WTC11 (cell line): ENCODE measurements at regions not wholly inside any gene's neighbourhood (a gene's known extent, or its start where the extent isn't known, plus 50 kb on each side); places are given as distances from the start of the nearest gene placed in this dataset.

Experiments
- ATAC-seq: fragments of 200-7000 bp; cut with Tn5 transposase; 2 replicates; pipeline ENCODE4 v1.10.0; 2021; ENCODE audit warnings: mild to moderate bottlenecking, moderate library complexity
- CTCF ChIA-PET: fragments of 300-600 bp; sonication (Branson Sonifier 250); formaldehyde crosslinking; loops from one replicate; lab custom pipeline; 2021; ENCODE audit warnings: antibody characterized with exemption; lab: Charles Lee
- POLR2A ChIA-PET: fragments of 350-600 bp; sonication (Branson Sonifier 250); formaldehyde crosslinking; loops from one replicate; lab custom pipeline; 2021; ENCODE audit warnings: antibody characterized with exemption; lab: Charles Lee
- DNase-seq: peaks from one replicate; pipeline ENCODE4 v3.0.0; 2021; ENCODE audit warnings: low spot score
- H3K27ac Mint-ChIP-seq: 2 replicates; pipeline ENCODE4 v1.8.0; 2021; ENCODE audit warnings: mixed read lengths
- H3K27me3 Mint-ChIP-seq: 2 replicates; pipeline ENCODE4 v1.8.0; 2021; ENCODE audit warnings: low read depth, mild to moderate bottlenecking, moderate library complexity, mixed read lengths
- H3K36me3 Mint-ChIP-seq: 2 replicates; pipeline ENCODE4 v1.8.0; 2021; ENCODE audit warnings: mixed read lengths
- H3K4me1 Mint-ChIP-seq: 2 replicates; pipeline ENCODE4 v1.8.0; 2022; ENCODE audit warnings: mixed read lengths
- H3K4me3 Mint-ChIP-seq: 2 replicates; pipeline ENCODE4 v1.8.0; 2021; ENCODE audit warnings: mild to moderate bottlenecking, moderate library complexity, mixed read lengths
- H3K9me3 Mint-ChIP-seq: 2 replicates; pipeline ENCODE4 v1.8.0; 2021; ENCODE audit warnings: mixed read lengths
- ATF1 ChIP-seq: sonication (generic); formaldehyde crosslinking; IDR thresholded peaks from 2 replicates; pipeline ENCODE4 v1.8.1; 2023; ENCODE audit warnings: mild to moderate bottlenecking, moderate library complexity, missing genetic modification reagents
- ELF4 ChIP-seq: sonication (generic); formaldehyde crosslinking; IDR thresholded peaks from 2 replicates; pipeline ENCODE4 v1.8.1; 2022; ENCODE audit warnings: low read depth, mild to moderate bottlenecking, moderate library complexity, missing genetic modification reagents
- ETV6 ChIP-seq: sonication (generic); formaldehyde crosslinking; IDR thresholded peaks from 2 replicates; pipeline ENCODE4 v1.8.1; 2022; ENCODE audit warnings: mild to moderate bottlenecking, missing genetic modification reagents
- FOXJ3 ChIP-seq: sonication (generic); formaldehyde crosslinking; IDR thresholded peaks from 2 replicates; pipeline ENCODE4 v1.9.0; 2021; ENCODE audit warnings: missing genetic modification reagents, mild to moderate bottlenecking, borderline replicate concordance
- KAT7 ChIP-seq: sonication (generic); formaldehyde crosslinking; IDR thresholded peaks from 2 replicates; pipeline ENCODE4 v1.8.1; 2023; ENCODE audit warnings: missing genetic modification reagents, mild to moderate bottlenecking, borderline replicate concordance
- NR1H2 ChIP-seq: sonication (generic); formaldehyde crosslinking; IDR thresholded peaks from 2 replicates; pipeline ENCODE4 v1.9.0; 2021; ENCODE audit warnings: mild to moderate bottlenecking, moderate library complexity, missing genetic modification reagents
- ZNF219 ChIP-seq: sonication (generic); formaldehyde crosslinking; IDR thresholded peaks from 2 replicates; pipeline ENCODE4 v1.8.0; 2023; ENCODE audit warnings: missing genetic modification reagents, mild to moderate bottlenecking, borderline replicate concordance
- ZNF423 ChIP-seq: fragments of 250-450 bp; sonication (Bioruptor Pico); IDR thresholded peaks from 2 replicates; pipeline ENCODE4 v2.1.2; 2022; ENCODE audit warnings: mild to moderate bottlenecking, moderate library complexity
- TF ChIP-seq, protein P1 (sequence below): fragments of 250-450 bp; sonication (Bioruptor Pico); IDR thresholded peaks from 2 replicates; pipeline ENCODE4 v1.8.0; 2021; ENCODE audit warnings: mild to moderate bottlenecking
- TF ChIP-seq, protein P2 (sequence below): sonication (generic); formaldehyde crosslinking; IDR thresholded peaks from 2 replicates; pipeline ENCODE4 v1.8.0; 2022; ENCODE audit warnings: mild to moderate bottlenecking, missing genetic modification reagents
- TF ChIP-seq, protein P3 (sequence below): sonication (generic); formaldehyde crosslinking; IDR thresholded peaks from 2 replicates; pipeline ENCODE4 v1.8.1; 2023; ENCODE audit warnings: mild to moderate bottlenecking, missing genetic modification reagents, moderate library complexity
- TF ChIP-seq, protein P4 (sequence below): sonication (generic); formaldehyde crosslinking; IDR thresholded peaks from 2 replicates; pipeline ENCODE4 v1.8.1; 2022; ENCODE audit warnings: missing genetic modification reagents, borderline replicate concordance
- TF ChIP-seq, protein P5 (sequence below): sonication (generic); formaldehyde crosslinking; IDR thresholded peaks from 2 replicates; pipeline ENCODE4 v1.8.0; 2023; ENCODE audit warnings: missing genetic modification reagents, mild to moderate bottlenecking, borderline replicate concordance
- TF ChIP-seq, protein P6 (sequence below): sonication (generic); formaldehyde crosslinking; IDR thresholded peaks from 2 replicates; pipeline ENCODE4 v1.8.0; 2022; ENCODE audit warnings: mild to moderate bottlenecking, missing genetic modification reagents

DNA sequence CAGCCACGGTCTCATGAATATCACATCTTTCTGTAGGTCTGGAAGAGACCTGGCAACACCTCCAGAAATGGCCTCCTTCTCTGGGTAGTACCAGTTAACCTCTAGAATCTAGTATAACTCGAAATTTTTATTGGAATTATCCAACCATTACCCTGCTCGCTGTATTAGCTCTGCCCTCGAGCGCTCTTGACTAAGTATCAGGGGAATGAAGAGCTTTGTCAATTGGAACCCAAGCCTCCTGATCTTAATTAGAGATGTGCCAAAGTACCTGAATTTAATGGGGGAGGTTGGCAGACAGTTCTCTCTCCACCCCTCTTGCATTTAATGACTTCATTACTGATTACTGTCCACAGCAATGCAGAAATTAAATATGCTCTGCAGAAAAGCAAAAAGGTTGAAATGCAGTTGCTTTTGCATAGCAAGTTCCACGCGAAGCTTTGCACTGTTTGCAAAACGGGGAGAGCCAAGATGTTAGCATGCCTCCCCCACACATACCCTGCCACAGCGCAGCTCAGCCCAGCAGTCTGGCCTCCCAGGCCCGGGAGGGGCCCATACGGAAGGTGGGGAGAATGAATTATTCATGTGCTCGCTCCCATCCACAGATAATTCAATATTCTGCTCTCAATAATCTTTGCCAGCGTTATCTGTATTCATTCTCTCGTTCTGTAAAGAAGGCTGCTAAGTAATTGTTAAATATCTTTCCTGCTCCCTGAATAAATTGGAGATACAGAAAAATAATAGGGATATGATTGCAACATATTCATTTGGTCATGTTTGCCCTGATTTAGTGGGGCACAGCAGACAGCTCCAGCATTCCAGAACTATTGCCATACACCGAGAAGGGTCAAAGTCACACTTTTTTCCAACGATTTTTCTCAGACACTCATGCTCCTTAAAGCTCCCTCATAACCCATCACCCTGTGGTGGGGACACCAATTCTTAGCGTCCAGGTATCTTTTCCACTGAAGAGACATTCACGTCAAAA is 305.8 kb downstream of the CDH26 start (continued):
- TF ChIP-seq, protein P1, sequence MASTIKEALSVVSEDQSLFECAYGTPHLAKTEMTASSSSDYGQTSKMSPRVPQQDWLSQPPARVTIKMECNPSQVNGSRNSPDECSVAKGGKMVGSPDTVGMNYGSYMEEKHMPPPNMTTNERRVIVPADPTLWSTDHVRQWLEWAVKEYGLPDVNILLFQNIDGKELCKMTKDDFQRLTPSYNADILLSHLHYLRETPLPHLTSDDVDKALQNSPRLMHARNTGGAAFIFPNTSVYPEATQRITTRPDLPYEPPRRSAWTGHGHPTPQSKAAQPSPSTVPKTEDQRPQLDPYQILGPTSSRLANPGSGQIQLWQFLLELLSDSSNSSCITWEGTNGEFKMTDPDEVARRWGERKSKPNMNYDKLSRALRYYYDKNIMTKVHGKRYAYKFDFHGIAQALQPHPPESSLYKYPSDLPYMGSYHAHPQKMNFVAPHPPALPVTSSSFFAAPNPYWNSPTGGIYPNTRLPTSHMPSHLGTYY (CRISPR knock-in tag): no peak
- no peak for TF ChIP-seq ZNF219 (CRISPR knock-in tag)
- no peak for TF ChIP-seq ETV6
- TF ChIP-seq, protein P2, sequence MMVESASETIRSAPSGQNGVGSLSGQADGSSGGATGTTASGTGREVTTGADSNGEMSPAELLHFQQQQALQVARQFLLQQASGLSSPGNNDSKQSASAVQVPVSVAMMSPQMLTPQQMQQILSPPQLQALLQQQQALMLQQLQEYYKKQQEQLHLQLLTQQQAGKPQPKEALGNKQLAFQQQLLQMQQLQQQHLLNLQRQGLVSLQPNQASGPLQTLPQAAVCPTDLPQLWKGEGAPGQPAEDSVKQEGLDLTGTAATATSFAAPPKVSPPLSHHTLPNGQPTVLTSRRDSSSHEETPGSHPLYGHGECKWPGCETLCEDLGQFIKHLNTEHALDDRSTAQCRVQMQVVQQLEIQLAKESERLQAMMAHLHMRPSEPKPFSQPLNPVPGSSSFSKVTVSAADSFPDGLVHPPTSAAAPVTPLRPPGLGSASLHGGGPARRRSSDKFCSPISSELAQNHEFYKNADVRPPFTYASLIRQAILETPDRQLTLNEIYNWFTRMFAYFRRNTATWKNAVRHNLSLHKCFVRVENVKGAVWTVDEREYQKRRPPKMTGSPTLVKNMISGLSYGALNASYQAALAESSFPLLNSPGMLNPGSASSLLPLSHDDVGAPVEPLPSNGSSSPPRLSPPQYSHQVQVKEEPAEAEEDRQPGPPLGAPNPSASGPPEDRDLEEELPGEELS: no peak
- TF ChIP-seq KAT7 (CRISPR knock-in tag): no peak
- TF ChIP-seq, protein P3, sequence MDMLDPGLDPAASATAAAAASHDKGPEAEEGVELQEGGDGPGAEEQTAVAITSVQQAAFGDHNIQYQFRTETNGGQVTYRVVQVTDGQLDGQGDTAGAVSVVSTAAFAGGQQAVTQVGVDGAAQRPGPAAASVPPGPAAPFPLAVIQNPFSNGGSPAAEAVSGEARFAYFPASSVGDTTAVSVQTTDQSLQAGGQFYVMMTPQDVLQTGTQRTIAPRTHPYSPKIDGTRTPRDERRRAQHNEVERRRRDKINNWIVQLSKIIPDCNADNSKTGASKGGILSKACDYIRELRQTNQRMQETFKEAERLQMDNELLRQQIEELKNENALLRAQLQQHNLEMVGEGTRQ: no peak
- TF ChIP-seq FOXJ3 (CRISPR knock-in tag): no peak
- TF ChIP-seq NR1H2 (CRISPR knock-in tag): no peak
- TF ChIP-seq, protein P4, sequence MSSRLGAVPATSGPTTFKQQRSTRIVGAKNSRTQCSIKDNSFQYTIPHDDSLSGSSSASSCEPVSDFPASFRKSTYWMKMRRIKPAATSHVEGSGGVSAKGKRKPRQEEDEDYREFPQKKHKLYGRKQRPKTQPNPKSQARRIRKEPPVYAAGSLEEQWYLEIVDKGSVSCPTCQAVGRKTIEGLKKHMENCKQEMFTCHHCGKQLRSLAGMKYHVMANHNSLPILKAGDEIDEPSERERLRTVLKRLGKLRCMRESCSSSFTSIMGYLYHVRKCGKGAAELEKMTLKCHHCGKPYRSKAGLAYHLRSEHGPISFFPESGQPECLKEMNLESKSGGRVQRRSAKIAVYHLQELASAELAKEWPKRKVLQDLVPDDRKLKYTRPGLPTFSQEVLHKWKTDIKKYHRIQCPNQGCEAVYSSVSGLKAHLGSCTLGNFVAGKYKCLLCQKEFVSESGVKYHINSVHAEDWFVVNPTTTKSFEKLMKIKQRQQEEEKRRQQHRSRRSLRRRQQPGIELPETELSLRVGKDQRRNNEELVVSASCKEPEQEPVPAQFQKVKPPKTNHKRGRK (CRISPR knock-in tag): no peak
- TF ChIP-seq, all 79 proteins: peak for 0

DNA sequence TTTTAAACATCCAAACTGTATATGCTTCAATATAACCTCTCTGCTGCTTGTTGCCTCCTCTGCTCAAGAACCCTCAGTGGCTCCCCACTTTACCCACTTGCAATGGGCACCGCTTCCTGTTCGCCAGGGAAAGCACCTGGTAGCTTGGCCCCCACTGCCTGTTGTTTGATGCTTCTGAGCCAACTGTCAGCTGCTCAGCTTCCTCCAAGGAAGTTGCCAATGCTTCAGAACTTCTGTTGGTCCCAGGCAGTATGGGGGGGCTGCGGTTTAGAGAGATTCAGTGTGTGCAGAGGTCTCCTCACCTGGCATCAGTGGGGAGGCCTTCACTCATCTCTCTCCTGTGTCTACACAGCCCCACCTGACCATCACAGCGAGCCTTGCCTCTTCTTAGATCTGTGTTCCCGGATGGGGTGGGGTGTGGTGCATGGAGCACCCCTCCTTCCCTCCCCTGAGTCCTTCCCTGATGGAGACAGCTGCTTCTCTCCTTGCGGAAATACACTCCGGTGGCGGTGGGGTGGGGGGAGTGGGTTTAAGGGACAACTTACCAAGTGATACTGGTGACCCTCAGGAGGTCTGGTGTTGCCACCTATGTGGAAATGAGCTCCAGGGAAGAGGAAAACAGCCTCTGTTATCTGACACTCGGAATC is 308.1 kb downstream of the CDH26 start:
- CTCF ChIA-PET: interaction anchor here (1.1 kb wide), 1 partner anchor 216 kb away, joined by 3 read pairs; no protein-coding TSS in a partner anchor
- no peak for DNase-seq

More for the DNA sequence above, 308.1 kb downstream of the CDH26 start:
- peaks cover 34% of the 10 kb centered on the region for H3K27me3 Mint-ChIP-seq
- TF ChIP-seq ZNF423 (CRISPR knock-in tag) (no peak), ATF1 (CRISPR knock-in tag) (no peak), ELF4 (CRISPR knock-in tag) (no peak)
- TF ChIP-seq, protein P5, sequence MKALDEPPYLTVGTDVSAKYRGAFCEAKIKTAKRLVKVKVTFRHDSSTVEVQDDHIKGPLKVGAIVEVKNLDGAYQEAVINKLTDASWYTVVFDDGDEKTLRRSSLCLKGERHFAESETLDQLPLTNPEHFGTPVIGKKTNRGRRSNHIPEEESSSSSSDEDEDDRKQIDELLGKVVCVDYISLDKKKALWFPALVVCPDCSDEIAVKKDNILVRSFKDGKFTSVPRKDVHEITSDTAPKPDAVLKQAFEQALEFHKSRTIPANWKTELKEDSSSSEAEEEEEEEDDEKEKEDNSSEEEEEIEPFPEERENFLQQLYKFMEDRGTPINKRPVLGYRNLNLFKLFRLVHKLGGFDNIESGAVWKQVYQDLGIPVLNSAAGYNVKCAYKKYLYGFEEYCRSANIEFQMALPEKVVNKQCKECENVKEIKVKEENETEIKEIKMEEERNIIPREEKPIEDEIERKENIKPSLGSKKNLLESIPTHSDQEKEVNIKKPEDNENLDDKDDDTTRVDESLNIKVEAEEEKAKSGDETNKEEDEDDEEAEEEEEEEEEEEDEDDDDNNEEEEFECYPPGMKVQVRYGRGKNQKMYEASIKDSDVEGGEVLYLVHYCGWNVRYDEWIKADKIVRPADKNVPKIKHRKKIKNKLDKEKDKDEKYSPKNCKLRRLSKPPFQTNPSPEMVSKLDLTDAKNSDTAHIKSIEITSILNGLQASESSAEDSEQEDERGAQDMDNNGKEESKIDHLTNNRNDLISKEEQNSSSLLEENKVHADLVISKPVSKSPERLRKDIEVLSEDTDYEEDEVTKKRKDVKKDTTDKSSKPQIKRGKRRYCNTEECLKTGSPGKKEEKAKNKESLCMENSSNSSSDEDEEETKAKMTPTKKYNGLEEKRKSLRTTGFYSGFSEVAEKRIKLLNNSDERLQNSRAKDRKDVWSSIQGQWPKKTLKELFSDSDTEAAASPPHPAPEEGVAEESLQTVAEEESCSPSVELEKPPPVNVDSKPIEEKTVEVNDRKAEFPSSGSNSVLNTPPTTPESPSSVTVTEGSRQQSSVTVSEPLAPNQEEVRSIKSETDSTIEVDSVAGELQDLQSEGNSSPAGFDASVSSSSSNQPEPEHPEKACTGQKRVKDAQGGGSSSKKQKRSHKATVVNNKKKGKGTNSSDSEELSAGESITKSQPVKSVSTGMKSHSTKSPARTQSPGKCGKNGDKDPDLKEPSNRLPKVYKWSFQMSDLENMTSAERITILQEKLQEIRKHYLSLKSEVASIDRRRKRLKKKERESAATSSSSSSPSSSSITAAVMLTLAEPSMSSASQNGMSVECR (CRISPR knock-in tag): no peak
- TF ChIP-seq, protein P2: no peak
- TF ChIP-seq, protein P6, sequence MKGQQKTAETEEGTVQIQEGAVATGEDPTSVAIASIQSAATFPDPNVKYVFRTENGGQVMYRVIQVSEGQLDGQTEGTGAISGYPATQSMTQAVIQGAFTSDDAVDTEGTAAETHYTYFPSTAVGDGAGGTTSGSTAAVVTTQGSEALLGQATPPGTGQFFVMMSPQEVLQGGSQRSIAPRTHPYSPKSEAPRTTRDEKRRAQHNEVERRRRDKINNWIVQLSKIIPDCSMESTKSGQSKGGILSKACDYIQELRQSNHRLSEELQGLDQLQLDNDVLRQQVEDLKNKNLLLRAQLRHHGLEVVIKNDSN (CRISPR knock-in tag): no peak
- TF ChIP-seq, all 79 proteins: peak for 0
- H3K36me3 Mint-ChIP-seq: 0 out of 2 replicates have a peak, but pooled peaks cover 4% of the 10 kb centered on the region
- no peak for ATAC-seq
- no peak overlapping the region for H3K27ac Mint-ChIP-seq
- H3K9me3 Mint-ChIP-seq: peaks cover 17% of the 10 kb centered on the region
- POLR2A ChIA-PET: no interaction called here
- no peak overlapping the region for H3K4me3 Mint-ChIP-seq
- H3K4me1 Mint-ChIP-seq: no peaks in the 10 kb centered on the region
